Urinary bladder (tissue), 3 donors: ENCODE measurements at regions not wholly inside any gene's neighbourhood (a gene's known extent, or its start where the extent isn't known, plus 50 kb on each side); places are given as distances from the start of the nearest gene placed in this dataset.

Experiments used
- DNase-seq: peaks from one replicate; pipeline ENCODE4 v3.0.0-alpha.2; 2015; ENCODE audit errors: extremely low spot score
- H3K27ac ChIP-seq: one replicate; pipeline ENCODE4 v1.5.1; 2013; ENCODE audit warnings: low read depth, mild to moderate bottlenecking, moderate library complexity
- H3K36me3 ChIP-seq: one replicate; pipeline ENCODE4 v1.6.1; 2013; ENCODE audit warnings: mild to moderate bottlenecking, moderate library complexity; ENCODE audit not compliant: insufficient read depth
- H3K4me1 ChIP-seq: one replicate; pipeline ENCODE4 v1.6.1; 2013; ENCODE audit warnings: mild to moderate bottlenecking, moderate library complexity; ENCODE audit not compliant: insufficient read depth
- H3K4me3 ChIP-seq: one replicate; pipeline ENCODE4 v1.5.1; 2013; ENCODE audit warnings: low read depth, low read length
- WGBS: extraction: QIAGEN DNeasy Blood & Tissue Kit; methylation state at CpG from one replicate; pipeline ENCODE4 v1.1.7; 2013; 5-methylcytosine and 5-hydroxymethylcytosine counted together
- donor health status: healthy with polysubstance abuse.
- donor health status: healthy.

- Histone ChIP-seq H3K27ac (no peak overlapping the region), H3K4me1 (no peaks in the 10 kb centered on the region), H3K36me3 (no peaks in the 10 kb centered on the region), H3K4me3 (no peak overlapping the region)
- no peak for DNase-seq
- WGBS, result 56% methylated on average over 11 of the region's 11 CpGs
Observed at GRCh38 chr2:207257251-207258250, 91.8 kb upstream of the KLF7 start.

GRCh38 chr2:207258263-207258991 is 92.7 kb upstream of the KLF7 start:
- WGBS, result 23% methylated on average over 6 of the region's 6 CpGs
- DNase-seq, result no peak
- Histone ChIP-seq H3K36me3 (no peaks in the 10 kb centered on the region), H3K4me3 (no peak overlapping the region), H3K27ac (no peak overlapping the region), H3K4me1 (no peaks in the 10 kb centered on the region)

DNA sequence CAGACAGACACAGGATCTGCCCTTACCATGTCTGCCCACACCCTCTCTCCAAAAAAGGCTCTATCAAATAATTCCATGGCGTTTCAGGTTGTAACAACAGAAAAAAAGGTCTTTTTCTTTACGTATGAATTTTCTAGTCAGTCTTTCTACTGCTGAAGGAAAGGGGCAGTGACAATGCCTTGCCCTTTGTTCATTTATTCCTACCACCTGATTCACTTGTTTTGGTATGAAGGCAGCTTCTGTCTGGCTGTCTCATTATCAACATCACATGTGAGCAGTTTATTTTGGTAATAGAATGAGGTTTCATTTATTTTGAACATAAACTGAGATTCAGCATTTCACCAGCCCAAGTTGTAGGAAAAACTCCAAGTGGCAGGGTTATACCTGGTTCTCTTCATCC is 94.3 kb upstream of the KLF7 start:
- no peak overlapping the region for H3K4me3 ChIP-seq
- no peak overlapping the region for H3K27ac ChIP-seq
- H3K4me1 ChIP-seq, result no peaks in the 10 kb centered on the region
- H3K36me3 ChIP-seq, result no peaks in the 10 kb centered on the region
- 84% methylated on average over 2 of the region's 2 CpGs for WGBS
- no peak for DNase-seq

GRCh38 chr2:207260947-207261346 is 95.2 kb upstream of the KLF7 start:
- Histone ChIP-seq H3K4me1 (no peaks in the 10 kb centered on the region), H3K36me3 (no peaks in the 10 kb centered on the region), H3K27ac (no peak overlapping the region), H3K4me3 (no peak overlapping the region)
- WGBS, result 84% methylated on average over 4 of the region's 4 CpGs
- DNase-seq, result no peak

GRCh38 chr2:207264310-207264709 is 98.6 kb upstream of the KLF7 start:
- 53% methylated on average over 2 of the region's 2 CpGs for WGBS
- no peak overlapping the region for H3K4me3 ChIP-seq
- no peak for DNase-seq
- H3K36me3 ChIP-seq, result no peaks in the 10 kb centered on the region
- H3K4me1 ChIP-seq, result no peaks in the 10 kb centered on the region
- H3K27ac ChIP-seq, result no peak overlapping the region

DNA sequence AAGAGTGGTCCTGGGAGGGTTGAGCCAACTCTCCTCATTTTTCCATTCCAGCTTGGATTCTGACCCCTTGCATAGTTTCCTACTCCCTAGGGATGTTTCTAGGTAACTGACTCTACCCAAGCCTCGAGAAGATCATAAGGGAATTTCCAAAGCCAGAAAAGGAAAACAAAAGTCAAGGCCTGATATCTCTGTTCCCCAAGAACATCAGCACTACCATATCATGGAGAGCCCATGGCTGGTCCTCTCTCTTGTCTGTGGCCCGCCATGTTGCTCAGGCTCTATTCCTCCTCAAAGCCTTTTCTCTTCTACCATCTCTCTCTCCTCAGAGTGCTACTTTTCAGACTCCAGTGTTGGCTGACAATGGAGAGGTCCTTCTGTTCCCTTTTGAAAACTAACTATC is 99.6 kb upstream of the KLF7 start:
- Histone ChIP-seq H3K4me1 (no peaks in the 10 kb centered on the region), H3K4me3 (no peak overlapping the region), H3K36me3 (no peaks in the 10 kb centered on the region), H3K27ac (no peak overlapping the region)
- no peak for DNase-seq
- 84% methylated on average over 2 of the region's 2 CpGs for WGBS

GRCh38 chr2:207265869-207266268 is 100.1 kb upstream of the KLF7 start:
- no peak overlapping the region for H3K27ac ChIP-seq

GRCh38 chr2:207266648-207267047 is 100.9 kb upstream of the KLF7 start:
- no peaks in the 10 kb centered on the region for H3K36me3 ChIP-seq
- DNase-seq, result no peak
- H3K4me1 ChIP-seq, result no peaks in the 10 kb centered on the region
- no peak overlapping the region for H3K27ac ChIP-seq
- 85% methylated on average over 7 of the region's 7 CpGs for WGBS
- H3K4me3 ChIP-seq, result no peak overlapping the region

More at GRCh38 chr2:207265869-207266268, 100.1 kb upstream of the KLF7 start:
- no peak for DNase-seq
- WGBS, result 76% methylated on average over 6 of the region's 6 CpGs
- Histone ChIP-seq H3K4me3 (no peak overlapping the region), H3K36me3 (no peaks in the 10 kb centered on the region), H3K4me1 (no peaks in the 10 kb centered on the region)

DNA sequence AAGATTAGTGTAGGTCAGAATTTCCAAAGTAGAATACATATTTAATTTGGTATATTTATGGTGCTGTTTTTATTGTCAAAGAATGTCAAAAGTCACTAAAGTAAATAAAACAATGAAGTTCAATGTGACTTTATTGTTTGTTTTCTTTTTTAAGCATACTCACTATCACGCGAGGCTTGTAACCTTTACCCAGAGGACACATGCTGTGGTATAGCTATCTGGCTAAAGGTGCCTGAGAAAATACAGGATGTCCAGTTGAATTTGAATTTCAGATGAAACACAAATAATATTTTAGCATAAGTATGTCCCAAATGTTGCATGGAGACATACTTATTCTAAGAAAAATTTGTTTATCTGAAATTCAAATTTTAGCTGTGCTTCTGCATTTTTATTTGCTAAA is 103.3 kb upstream of the KLF7 start:
- 78% methylated on average over 2 of the region's 2 CpGs for WGBS
- H3K27ac ChIP-seq, result no peak overlapping the region
- DNase-seq, result no peak
- no peak overlapping the region for H3K4me3 ChIP-seq
- no peaks in the 10 kb centered on the region for H3K36me3 ChIP-seq
- H3K4me1 ChIP-seq, result no peaks in the 10 kb centered on the region

- no peak for DNase-seq
- 89% methylated on average over 5 of the region's 5 CpGs for WGBS
- Histone ChIP-seq H3K4me3 (no peak overlapping the region), H3K27ac (no peak overlapping the region), H3K4me1 (no peaks in the 10 kb centered on the region), H3K36me3 (no peaks in the 10 kb centered on the region)
Observed at GRCh38 chr2:207274530-207275189, 108.9 kb upstream of the KLF7 start.

- H3K36me3 ChIP-seq, result no peaks in the 10 kb centered on the region
- no peak for DNase-seq
- no peak overlapping the region for H3K4me3 ChIP-seq
- no peaks in the 10 kb centered on the region for H3K4me1 ChIP-seq
- WGBS, result 65% methylated on average over 2 of the region's 2 CpGs
- H3K27ac ChIP-seq, result no peak overlapping the region
Observed at GRCh38 chr2:207275779-207276178, 110.0 kb upstream of the KLF7 start.

DNA sequence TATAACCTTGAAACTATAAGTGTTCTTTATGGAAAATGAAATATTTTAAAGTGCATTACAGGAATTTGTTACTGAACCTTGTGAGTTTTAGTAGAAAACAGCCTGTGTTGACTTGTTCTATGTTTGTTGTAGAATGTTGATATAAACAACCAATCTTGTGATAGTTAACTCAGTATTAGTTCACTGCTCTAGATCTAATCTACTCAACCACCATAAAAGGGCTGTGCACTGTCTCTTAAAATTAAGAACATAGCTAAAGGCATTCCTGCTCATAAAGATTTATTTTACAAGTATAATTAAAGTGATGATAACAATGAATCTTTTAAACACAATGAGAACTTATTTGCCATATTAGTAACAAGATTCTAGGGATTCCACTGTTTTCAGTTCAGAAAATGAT is 110.5 kb upstream of the KLF7 start:
- Histone ChIP-seq H3K27ac (no peak overlapping the region), H3K36me3 (no peaks in the 10 kb centered on the region)

GRCh38 chr2:207276858-207277257 is 111.1 kb upstream of the KLF7 start:
- DNase-seq, result no peak
- no peak overlapping the region for H3K27ac ChIP-seq
- H3K4me3 ChIP-seq, result no peak overlapping the region
- no peaks in the 10 kb centered on the region for H3K4me1 ChIP-seq
- 93% methylated on average over 3 of the region's 3 CpGs for WGBS
- H3K36me3 ChIP-seq, result no peaks in the 10 kb centered on the region

More for the DNA sequence above, 110.5 kb upstream of the KLF7 start:
- Histone ChIP-seq H3K4me3 (no peak overlapping the region), H3K4me1 (no peaks in the 10 kb centered on the region)
- DNase-seq, result no peak
